Psoas muscle (tissue), 7 donors: ENCODE measurements at regions not wholly inside any gene's neighbourhood (a gene's known extent, or its start where the extent isn't known, plus 50 kb on each side); places are given as distances from the start of the nearest gene placed in this dataset.

ENCODE experiments used
- ATAC-seq, 4 donors: fragments of 200-7000 bp; cut with Tn5 transposase; one replicate each; pipeline ENCODE4 v1.9.1; 2020; ENCODE audit warnings: moderate library complexity in 3 of 4, mild to moderate bottlenecking in 2 of 4
- DNase-seq, 2 donors: peaks; one replicate each; pipeline ENCODE4 v3.0.0-alpha.2; 2020
- H3K27ac ChIP-seq: fragments of 200-600 bp; one replicate; pipeline ENCODE4 v1.8.0; 2022
- H3K27me3 ChIP-seq, 3 donors: fragments of 200-600 bp in 1 of 3; one replicate each; pipeline versions ENCODE4 v1.6.1 to v1.8.0; 2013 to 2022; ENCODE audit warnings: low read length in 2 of 3, mild to moderate bottlenecking in 2 of 3, moderate library complexity in 1 of 3; ENCODE audit not compliant: insufficient read depth in 3 of 3
- H3K36me3 ChIP-seq, 2 donors: fragments of 200-600 bp in 1 of 2; one replicate each; pipeline versions ENCODE4 v1.6.1 to v1.8.0; 2013 to 2022; ENCODE audit warnings: low read depth in 1 of 2, mild to moderate bottlenecking in 1 of 2, moderate library complexity in 1 of 2; ENCODE audit not compliant: insufficient read depth in 1 of 2
- H3K4me1 ChIP-seq: fragments of 200-600 bp; one replicate; pipeline ENCODE4 v1.8.0; 2022
- H3K4me3 ChIP-seq: fragments of 200-600 bp; one replicate; pipeline ENCODE4 v1.8.0; 2022; ENCODE audit warnings: mild to moderate bottlenecking
- H3K9me3 ChIP-seq: fragments of 200-600 bp; one replicate; pipeline ENCODE4 v1.8.0; 2022
- WGBS, 3 donors: extraction: QIAGEN DNeasy Blood & Tissue Kit; methylation state at CpG; one replicate each; pipeline versions ENCODE4 v1.1.6 to v1.1.7; 2013; 5-methylcytosine and 5-hydroxymethylcytosine counted together
- intact Hi-C, 2 donors: fragments of 100-400 bp; cut with DNase I; formaldehyde crosslinking; loops; one replicate each; pipeline versions ENCODE4 v1.11.0 to v1.14.2; 2022
- TF ChIP-seq, protein P1 (sequence below): fragments of 200-600 bp; IDR thresholded peaks from one replicate; pipeline ENCODE4 v1.8.0; 2022; ENCODE audit warnings: antibody characterized with exemption
- donor health status: healthy with polysubstance abuse.
- donor health status: DM: no; HTN: no; CAD: no; lungs with moderate emphysema.
- donor health status: Bipolar disorder and iron deficiency.
- donor health status: healthy.
- donor health status: DM: yes; HTN: yes; CAD: no.
- donor health status: DM: no; HTN: no; CAD: no.
- donor health status: DM: yes; HTN: yes; CAD: no.

DNA sequence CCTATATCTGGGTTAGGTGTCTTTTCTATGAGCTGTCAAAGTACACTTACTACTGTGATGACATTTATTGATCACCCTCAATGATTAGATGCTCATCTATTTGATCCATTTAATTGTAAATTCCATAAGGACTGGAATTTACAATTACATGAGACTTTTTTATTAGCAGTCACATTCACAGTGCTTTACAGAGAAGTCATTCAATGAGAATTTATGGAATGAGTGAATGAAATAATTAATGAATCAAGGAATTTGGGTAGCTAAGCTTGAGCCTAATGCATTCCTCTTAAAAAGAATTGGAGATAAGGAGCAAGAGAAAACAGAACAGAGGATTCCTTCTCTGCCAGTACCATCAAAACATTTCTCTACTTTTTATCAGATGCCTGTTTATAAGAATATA is 1437.5 kb upstream of the CDH8 start:
- TF ChIP-seq, protein P1, sequence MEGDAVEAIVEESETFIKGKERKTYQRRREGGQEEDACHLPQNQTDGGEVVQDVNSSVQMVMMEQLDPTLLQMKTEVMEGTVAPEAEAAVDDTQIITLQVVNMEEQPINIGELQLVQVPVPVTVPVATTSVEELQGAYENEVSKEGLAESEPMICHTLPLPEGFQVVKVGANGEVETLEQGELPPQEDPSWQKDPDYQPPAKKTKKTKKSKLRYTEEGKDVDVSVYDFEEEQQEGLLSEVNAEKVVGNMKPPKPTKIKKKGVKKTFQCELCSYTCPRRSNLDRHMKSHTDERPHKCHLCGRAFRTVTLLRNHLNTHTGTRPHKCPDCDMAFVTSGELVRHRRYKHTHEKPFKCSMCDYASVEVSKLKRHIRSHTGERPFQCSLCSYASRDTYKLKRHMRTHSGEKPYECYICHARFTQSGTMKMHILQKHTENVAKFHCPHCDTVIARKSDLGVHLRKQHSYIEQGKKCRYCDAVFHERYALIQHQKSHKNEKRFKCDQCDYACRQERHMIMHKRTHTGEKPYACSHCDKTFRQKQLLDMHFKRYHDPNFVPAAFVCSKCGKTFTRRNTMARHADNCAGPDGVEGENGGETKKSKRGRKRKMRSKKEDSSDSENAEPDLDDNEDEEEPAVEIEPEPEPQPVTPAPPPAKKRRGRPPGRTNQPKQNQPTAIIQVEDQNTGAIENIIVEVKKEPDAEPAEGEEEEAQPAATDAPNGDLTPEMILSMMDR = no peak
- Histone ChIP-seq H3K36me3 (no peaks in the 10 kb centered on the region), H3K9me3 (no peaks in the 10 kb centered on the region), H3K27me3 (no peaks in the 10 kb centered on the region), H3K4me1 (no peaks in the 10 kb centered on the region), H3K4me3 (no peak overlapping the region), H3K27ac (no peak overlapping the region)
- intact Hi-C loops = no loop called here
- DNase-seq = no peak
- ATAC-seq = no peak

DNA sequence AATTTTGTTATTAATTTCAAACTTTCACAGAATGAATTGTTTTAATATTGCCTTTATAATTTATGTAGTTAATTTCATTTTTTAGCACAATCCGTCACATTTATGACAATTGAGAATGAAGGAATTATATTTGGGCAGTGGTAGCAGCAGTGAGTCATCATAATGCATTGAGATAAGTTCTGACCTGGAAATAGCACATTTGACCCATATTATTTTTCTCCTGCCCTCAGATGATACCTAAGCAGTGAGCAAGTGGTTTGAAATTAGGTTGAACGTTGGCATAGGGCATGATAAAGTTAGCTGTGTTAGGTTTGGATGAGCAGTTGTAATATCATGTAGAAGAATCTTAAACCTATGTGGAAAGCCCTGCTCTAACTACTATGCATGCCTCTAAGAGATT is 1431.3 kb upstream of the CDH8 start:
- Histone ChIP-seq H3K9me3 (no peaks in the 10 kb centered on the region), H3K36me3 (no peaks in the 10 kb centered on the region), H3K4me1 (no peaks in the 10 kb centered on the region), H3K4me3 (no peak overlapping the region), H3K27ac (no peak overlapping the region), H3K27me3 (no peaks in the 10 kb centered on the region)
- no peak for DNase-seq
- TF ChIP-seq, protein P1 = no peak
- intact Hi-C loops = no loop called here
- WGBS, 3 donors = 54 to 58% (median 55%) methylated on average over 2 of the region's 2 CpGs
- no peak for ATAC-seq

DNA sequence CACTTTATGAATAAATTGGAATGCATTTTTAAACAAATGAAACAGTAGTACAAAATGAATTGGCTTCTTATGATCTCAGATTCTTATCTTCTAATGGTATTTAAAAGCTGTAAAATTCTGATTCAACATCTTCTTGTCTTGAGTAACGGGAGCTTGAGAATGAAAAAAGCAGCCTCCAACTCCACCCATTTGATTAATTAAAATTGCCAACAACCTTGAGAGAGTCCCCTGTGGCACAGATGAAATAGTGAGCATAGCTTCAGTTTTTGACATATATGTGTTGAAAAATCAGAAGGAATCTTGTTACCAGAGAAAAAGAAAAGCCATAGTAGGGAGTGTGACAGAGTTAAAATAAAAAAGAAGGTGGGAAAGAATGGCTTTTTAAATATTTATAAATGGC is 1426.1 kb upstream of the CDH8 start:
- ATAC-seq = no peak
- intact Hi-C loops = no loop called here
- H3K4me1 ChIP-seq = no peaks in the 10 kb centered on the region
- TF ChIP-seq, protein P1 = no peak
- DNase-seq = no peak
- no peaks in the 10 kb centered on the region for H3K36me3 ChIP-seq
- H3K27ac ChIP-seq = no peak overlapping the region
- 76 to 81% (median 78%) methylated on average over 1 of the region's 1 CpG for WGBS, 3 donors
- no peaks in the 10 kb centered on the region for H3K27me3 ChIP-seq
- H3K4me3 ChIP-seq = no peak overlapping the region
- no peaks in the 10 kb centered on the region for H3K9me3 ChIP-seq

DNA sequence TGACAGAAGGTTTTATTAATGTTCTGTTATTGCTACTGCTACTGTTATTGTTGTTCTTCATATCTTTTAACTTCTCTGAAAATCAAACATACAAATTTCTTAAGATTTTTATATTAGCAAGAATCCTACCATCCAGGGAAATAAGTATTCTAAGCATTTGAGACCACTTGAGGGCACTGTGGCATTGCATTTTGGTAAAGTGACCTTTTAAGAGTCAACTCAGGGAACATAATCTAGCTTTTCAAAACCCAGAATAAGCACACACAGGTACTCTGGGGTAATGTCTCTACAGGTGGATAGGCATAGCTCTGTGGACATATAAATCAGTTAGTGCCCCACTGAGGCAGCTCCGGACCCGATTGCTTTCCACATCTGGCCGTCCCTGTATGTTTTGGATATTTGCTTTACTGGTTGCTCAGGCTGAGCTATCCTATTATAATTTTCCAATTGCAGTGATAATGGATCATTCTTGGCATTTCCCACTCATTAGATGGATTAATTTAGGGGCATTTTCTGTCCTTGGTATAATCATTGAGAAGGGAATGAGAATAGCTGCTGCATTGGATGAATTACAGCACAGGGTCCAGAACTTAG is 1425.1 kb upstream of the CDH8 start:
- Histone ChIP-seq H3K27ac (no peak overlapping the region), H3K9me3 (no peaks in the 10 kb centered on the region), H3K4me1 (no peaks in the 10 kb centered on the region), H3K27me3 (no peaks in the 10 kb centered on the region), H3K4me3 (no peak overlapping the region), H3K36me3 (no peaks in the 10 kb centered on the region)
- 49 to 54% (median 54%) methylated on average over 3 of the region's 3 CpGs for WGBS, 3 donors
- DNase-seq (no peak), ATAC-seq (no peak)
- TF ChIP-seq, protein P1 = peak; percentile 28
- intact Hi-C loops = no loop called here

DNA sequence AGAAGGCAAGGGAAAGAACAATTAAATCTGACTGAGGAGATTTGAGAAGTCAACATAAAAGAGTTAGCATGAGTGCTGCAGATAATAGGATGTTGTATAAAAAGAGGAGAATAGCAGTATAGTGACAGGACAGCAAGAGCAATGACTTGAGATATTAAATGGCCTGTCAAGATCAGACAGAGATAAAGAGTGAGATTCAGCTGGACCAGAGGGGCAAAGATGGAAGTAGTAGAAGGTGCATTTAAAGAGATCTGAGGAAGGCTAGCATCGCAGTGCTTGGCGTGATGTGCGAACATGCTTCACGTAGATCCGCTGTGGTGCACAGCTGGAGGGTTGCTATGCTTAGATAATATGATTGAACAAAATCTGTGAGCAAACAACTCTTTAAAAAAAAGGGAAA is 1422.6 kb upstream of the CDH8 start:
- intact Hi-C loops = no loop called here
- H3K4me1 ChIP-seq = no peaks in the 10 kb centered on the region
- 58 to 80% (median 71%) methylated on average over 5 of the region's 5 CpGs for WGBS, 3 donors
- no peaks in the 10 kb centered on the region for H3K27me3 ChIP-seq
- no peaks in the 10 kb centered on the region for H3K36me3 ChIP-seq
- TF ChIP-seq, protein P1 = no peak
- DNase-seq = no peak
- no peak for ATAC-seq
- H3K9me3 ChIP-seq = no peaks in the 10 kb centered on the region
- no peak overlapping the region for H3K27ac ChIP-seq
- H3K4me3 ChIP-seq = no peak overlapping the region
